ENCODE measurements at regions not wholly inside any gene's neighbourhood (a gene's known extent, or its start where the extent isn't known, plus 50 kb on each side); places are given as distances from the start of the nearest gene placed in this dataset.

DNA sequence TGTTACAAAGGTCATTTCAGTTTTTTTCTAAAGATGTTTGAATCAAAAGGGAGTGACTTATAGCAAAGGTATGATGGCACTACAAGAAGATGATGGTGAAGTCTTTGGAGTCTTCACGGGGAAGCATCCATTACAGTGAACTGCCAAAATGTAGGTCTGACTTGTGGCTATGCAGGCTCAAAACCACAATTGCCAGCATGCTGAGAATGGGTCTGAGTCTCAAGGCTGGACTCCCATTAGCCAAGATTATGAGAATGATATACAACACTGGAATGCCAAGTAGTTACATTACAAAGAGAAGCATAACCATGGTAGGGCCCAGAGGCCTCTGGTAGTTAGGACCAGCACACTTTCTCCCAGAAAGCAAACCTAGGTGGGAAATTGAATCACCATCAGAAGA lies 194.2 kb downstream of the MTHFS start:
- TF ChIP-seq EZH2 (IDR thresholded peaks at IDR 0.05; ENCODE audit: borderline replicate concordance, low read depth, low read length, severe bottlenecking): no peak
- TF ChIP-seq, protein P1, sequence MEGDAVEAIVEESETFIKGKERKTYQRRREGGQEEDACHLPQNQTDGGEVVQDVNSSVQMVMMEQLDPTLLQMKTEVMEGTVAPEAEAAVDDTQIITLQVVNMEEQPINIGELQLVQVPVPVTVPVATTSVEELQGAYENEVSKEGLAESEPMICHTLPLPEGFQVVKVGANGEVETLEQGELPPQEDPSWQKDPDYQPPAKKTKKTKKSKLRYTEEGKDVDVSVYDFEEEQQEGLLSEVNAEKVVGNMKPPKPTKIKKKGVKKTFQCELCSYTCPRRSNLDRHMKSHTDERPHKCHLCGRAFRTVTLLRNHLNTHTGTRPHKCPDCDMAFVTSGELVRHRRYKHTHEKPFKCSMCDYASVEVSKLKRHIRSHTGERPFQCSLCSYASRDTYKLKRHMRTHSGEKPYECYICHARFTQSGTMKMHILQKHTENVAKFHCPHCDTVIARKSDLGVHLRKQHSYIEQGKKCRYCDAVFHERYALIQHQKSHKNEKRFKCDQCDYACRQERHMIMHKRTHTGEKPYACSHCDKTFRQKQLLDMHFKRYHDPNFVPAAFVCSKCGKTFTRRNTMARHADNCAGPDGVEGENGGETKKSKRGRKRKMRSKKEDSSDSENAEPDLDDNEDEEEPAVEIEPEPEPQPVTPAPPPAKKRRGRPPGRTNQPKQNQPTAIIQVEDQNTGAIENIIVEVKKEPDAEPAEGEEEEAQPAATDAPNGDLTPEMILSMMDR (IDR thresholded peaks at IDR 0.05; ENCODE audit: extremely low read depth in 1 of 2, insufficient read depth in 1 of 2, low read depth in 1 of 2, low read length in 2 of 2): no peak
- TF ChIP-seq JUN (IDR thresholded peaks at IDR 0.05; ENCODE audit: borderline replicate concordance, insufficient read depth, insufficient read length, low read depth): no peak

All from endothelial cell of umbilical vein (primary cell).